ENCODE measurements at regions not wholly inside any gene's neighbourhood (a gene's known extent, or its start where the extent isn't known, plus 50 kb on each side); places are given as distances from the start of the nearest gene placed in this dataset.

GRCh38 chr3:174352227-174352626, 506.9 kb upstream of the NAALADL2 start:
- ATAC-seq: no peak
- no peak for DNase-seq
- no peak overlapping the region for H3K4me3 ChIP-seq
- H3K27ac ChIP-seq: no peak overlapping the region
- H3K27me3 ChIP-seq: no peaks in the 10 kb centered on the region
- TF ChIP-seq CTCF (IDR thresholded peaks at IDR 0.05): no peak
- H3K36me3 ChIP-seq: no peaks in the 10 kb centered on the region
- peaks cover 0 to 15% (median 0%) of the 10 kb centered on the region in 11 donors for H3K9me3 ChIP-seq
- intact Hi-C loops (cut with DNase I): no loop called here
- H3K4me1 ChIP-seq: no peaks in the 10 kb centered on the region

- 8 to 15% methylated on average over 1 of the region's 1 CpG for WGBS, 2 donors
- H3K36me3 ChIP-seq: no peaks in the 10 kb centered on the region
- TF ChIP-seq CTCF (IDR thresholded peaks at IDR 0.05): peak in 5 of 9 donors; percentile 8 to 29 (median 17)
- no peak overlapping the region for H3K27ac ChIP-seq
- H3K4me1 ChIP-seq: no peaks in the 10 kb centered on the region
- ATAC-seq: no peak
- DNase-seq: no peak
- intact Hi-C loops (cut with DNase I): no loop called here
- peaks cover 0 to 11% (median 0%) of the 10 kb centered on the region in 11 donors for H3K9me3 ChIP-seq
- H3K4me3 ChIP-seq: no peak overlapping the region
- no peaks in the 10 kb centered on the region for H3K27me3 ChIP-seq
Observed at GRCh38 chr3:174355505-174355904, 503.6 kb upstream of the NAALADL2 start.

- ATAC-seq (no peak), DNase-seq (no peak)
- no peak for TF ChIP-seq CTCF (IDR thresholded peaks at IDR 0.05)
- intact Hi-C loops (cut with DNase I): no loop called here
- H3K4me1 ChIP-seq: no peaks in the 10 kb centered on the region
- 89 to 94% methylated on average over 1 of the region's 1 CpG for WGBS, 2 donors
- no peak overlapping the region for H3K27ac ChIP-seq
- no peak overlapping the region for H3K4me3 ChIP-seq
- H3K9me3 ChIP-seq: peaks cover 0 to 3% (median 0%) of the 10 kb centered on the region in 11 donors
- H3K27me3 ChIP-seq: no peaks in the 10 kb centered on the region
- H3K36me3 ChIP-seq: no peaks in the 10 kb centered on the region
Observed at GRCh38 chr3:174356596-174356995, 502.5 kb upstream of the NAALADL2 start.

- no peak overlapping the region for H3K27ac ChIP-seq
- H3K9me3 ChIP-seq: no peaks in the 10 kb centered on the region
- DNase-seq (no peak), ATAC-seq (no peak)
- intact Hi-C loops (cut with DNase I): no loop called here
- no peak for TF ChIP-seq CTCF (IDR thresholded peaks at IDR 0.05)
- no peak overlapping the region for H3K4me3 ChIP-seq
- H3K27me3 ChIP-seq: no peaks in the 10 kb centered on the region
- H3K36me3 ChIP-seq: no peaks in the 10 kb centered on the region
- H3K4me1 ChIP-seq: no peaks in the 10 kb centered on the region
- 89 to 92% methylated on average over 1 of the region's 1 CpG for WGBS, 2 donors
Observed at GRCh38 chr3:174358252-174358651, 500.9 kb upstream of the NAALADL2 start.

- H3K4me1 ChIP-seq: no peaks in the 10 kb centered on the region
- no peak overlapping the region for H3K27ac ChIP-seq
- 81 to 85% methylated on average over 3 of the region's 3 CpGs for WGBS, 2 donors
- ATAC-seq (no peak), DNase-seq (no peak)
- intact Hi-C loops (cut with DNase I): no loop called here
- TF ChIP-seq CTCF (IDR thresholded peaks at IDR 0.05): no peak
- H3K27me3 ChIP-seq: no peaks in the 10 kb centered on the region
- H3K9me3 ChIP-seq: no peaks in the 10 kb centered on the region
- H3K4me3 ChIP-seq: no peak overlapping the region
- H3K36me3 ChIP-seq: no peaks in the 10 kb centered on the region
Observed at GRCh38 chr3:174362556-174362955, 496.6 kb upstream of the NAALADL2 start.

Measured in heart right ventricle (tissue), 16 donors.